Small intestine (tissue), 7 donors: ENCODE measurements at regions not wholly inside any gene's neighbourhood (a gene's known extent, or its start where the extent isn't known, plus 50 kb on each side); places are given as distances from the start of the nearest gene placed in this dataset.

ENCODE experiments used
- DNase-seq, 2 donors: peaks; one replicate each; pipeline versions ENCODE4 v3.0.0 to v3.0.0-alpha.2; 2013
- FAIRE-seq: peaks from 2 replicates; lab custom pipeline; 2012; peaks lifted over from hg19 to GRCh38; lab: Jason Lieb, UNC
- H3K27ac ChIP-seq, 3 donors: one replicate each; pipeline ENCODE4 v1.5.1; 2013; ENCODE audit warnings: low read length in 2 of 3, mild to moderate bottlenecking in 2 of 3, control low read depth in 1 of 3, inconsistent platforms in 1 of 3, low read depth in 1 of 3, moderate library complexity in 1 of 3
- H3K27me3 ChIP-seq, 3 donors: one replicate each; pipeline ENCODE4 v1.6.1; 2013; ENCODE audit warnings: low read length in 3 of 3, inconsistent platforms in 1 of 3; ENCODE audit not compliant: control insufficient read depth in 3 of 3, insufficient read depth in 3 of 3
- H3K36me3 ChIP-seq, 3 donors: one replicate each; pipeline ENCODE4 v1.6.1; 2013; ENCODE audit warnings: low read length in 3 of 3, inconsistent platforms in 1 of 3, low read depth in 1 of 3, mild to moderate bottlenecking in 1 of 3, moderate library complexity in 1 of 3; ENCODE audit not compliant: control insufficient read depth in 3 of 3, insufficient read depth in 2 of 3
- H3K4me1 ChIP-seq, 3 donors: one replicate each; pipeline ENCODE4 v1.6.1; 2013; ENCODE audit warnings: low read length in 2 of 3, inconsistent platforms in 1 of 3, low read depth in 1 of 3, mild to moderate bottlenecking in 1 of 3, moderate library complexity in 1 of 3; ENCODE audit not compliant: control insufficient read depth in 3 of 3, insufficient read depth in 2 of 3
- H3K4me3 ChIP-seq, 3 donors: one replicate each; pipeline ENCODE4 v1.5.1; 2013; ENCODE audit warnings: low read length in 3 of 3, control low read depth in 1 of 3, inconsistent platforms in 1 of 3, low read depth in 1 of 3, mild to moderate bottlenecking in 1 of 3, moderate library complexity in 1 of 3
- H3K9me3 ChIP-seq, 2 donors: one replicate each; pipeline ENCODE4 v1.6.1; 2013; ENCODE audit warnings: low read depth in 1 of 2, low read length in 1 of 2; ENCODE audit not compliant: control insufficient read depth in 2 of 2, insufficient read depth in 1 of 2
- whole genome bisulfite sequencing, 3 donors: extraction: QIAGEN DNeasy Blood & Tissue Kit; methylation state at CpG; one replicate each; pipeline ENCODE4 v1.1.7; 2013; 5-methylcytosine and 5-hydroxymethylcytosine counted together
- donor health status: healthy with polysubstance abuse.
- donor health status: control.
- donor health status: control.
- donor health status: Bipolar disorder and iron deficiency.
- donor health status: healthy.

GRCh38 chr20:56716806-56717205, 87.7 kb downstream of the TFAP2C start:
- FAIRE-seq (no peak), DNase-seq (no peak)
- no peak overlapping the region for H3K4me3 ChIP-seq
- H3K27ac ChIP-seq, result no peak overlapping the region
- WGBS, 3 donors, result 73 to 85% (median 79%) methylated on average over 11 of the region's 11 CpGs
- H3K36me3 ChIP-seq, result no peaks in the 10 kb centered on the region
- no peaks in the 10 kb centered on the region for H3K9me3 ChIP-seq
- H3K4me1 ChIP-seq, result no peaks in the 10 kb centered on the region
- no peaks in the 10 kb centered on the region for H3K27me3 ChIP-seq

- DNase-seq, result no peak
- Histone ChIP-seq H3K36me3 (no peaks in the 10 kb centered on the region), H3K27ac (no peak overlapping the region), H3K4me1 (no peaks in the 10 kb centered on the region), H3K27me3 (no peaks in the 10 kb centered on the region), H3K9me3 (no peaks in the 10 kb centered on the region), H3K4me3 (no peak overlapping the region)
- 75 to 88% (median 82%) methylated on average over 2 of the region's 2 CpGs for WGBS, 3 donors
- FAIRE-seq, result no peak
These were observed 89.7 kb downstream of the TFAP2C start for GRCh38 chr20:56718816-56719215.

- H3K4me3 ChIP-seq, result no peak overlapping the region
- H3K27ac ChIP-seq, result no peak overlapping the region
- no peaks in the 10 kb centered on the region for H3K36me3 ChIP-seq
- DNase-seq (no peak), FAIRE-seq (no peak)
- H3K4me1 ChIP-seq, result no peaks in the 10 kb centered on the region
- H3K9me3 ChIP-seq, result no peaks in the 10 kb centered on the region
- H3K27me3 ChIP-seq, result no peaks in the 10 kb centered on the region
- 79 to 86% (median 83%) methylated on average over 7 of the region's 7 CpGs for WGBS, 3 donors
These were observed 91.6 kb downstream of the TFAP2C start for GRCh38 chr20:56720620-56721213.

GRCh38 chr20:56722042-56722441, 92.9 kb downstream of the TFAP2C start:
- Histone ChIP-seq H3K27me3 (no peaks in the 10 kb centered on the region), H3K4me3 (no peak overlapping the region), H3K27ac (no peak overlapping the region), H3K9me3 (no peaks in the 10 kb centered on the region), H3K4me1 (no peaks in the 10 kb centered on the region), H3K36me3 (no peaks in the 10 kb centered on the region)
- FAIRE-seq (no peak), DNase-seq (no peak)
- WGBS, 3 donors, result 44 to 54% (median 49%) methylated on average over 10 of the region's 10 CpGs

GRCh38 chr20:56723331-56723730, 94.2 kb downstream of the TFAP2C start:
- FAIRE-seq, result no peak
- 88 to 89% (median 89%) methylated on average over 6 of the region's 6 CpGs for WGBS, 3 donors
- no peak overlapping the region for H3K27ac ChIP-seq

GRCh38 chr20:56724241-56724757, 95.2 kb downstream of the TFAP2C start:
- Histone ChIP-seq H3K36me3 (no peaks in the 10 kb centered on the region), H3K27me3 (no peaks in the 10 kb centered on the region), H3K27ac (no peak overlapping the region), H3K9me3 (no peaks in the 10 kb centered on the region), H3K4me3 (no peak overlapping the region), H3K4me1 (no peaks in the 10 kb centered on the region)
- WGBS, 3 donors, result 50 to 57% (median 50%) methylated on average over 5 of the region's 5 CpGs
- FAIRE-seq, result no peak
- DNase-seq, result no peak

More at GRCh38 chr20:56723331-56723730, 94.2 kb downstream of the TFAP2C start:
- Histone ChIP-seq H3K4me3 (no peak overlapping the region), H3K27me3 (no peaks in the 10 kb centered on the region), H3K9me3 (no peaks in the 10 kb centered on the region), H3K36me3 (no peaks in the 10 kb centered on the region), H3K4me1 (no peaks in the 10 kb centered on the region)
- no peak for DNase-seq

GRCh38 chr20:56730003-56730402, 100.9 kb downstream of the TFAP2C start:
- no peak overlapping the region for H3K4me3 ChIP-seq
- DNase-seq (no peak), FAIRE-seq (no peak)
- H3K27ac ChIP-seq, result no peak overlapping the region
- H3K27me3 ChIP-seq, result peaks cover 0 to 2% (median 0%) of the 10 kb centered on the region in 3 donors
- WGBS, 3 donors, result 78 to 90% (median 89%) methylated on average over 8 of the region's 8 CpGs
- no peaks in the 10 kb centered on the region for H3K4me1 ChIP-seq
- no peaks in the 10 kb centered on the region for H3K9me3 ChIP-seq
- no peaks in the 10 kb centered on the region for H3K36me3 ChIP-seq

- no peak for FAIRE-seq
- no peaks in the 10 kb centered on the region for H3K36me3 ChIP-seq
- 62 to 66% (median 62%) methylated on average over 7 of the region's 7 CpGs for WGBS, 3 donors
These were observed 101.9 kb downstream of the TFAP2C start for GRCh38 chr20:56730996-56731395.

GRCh38 chr20:56731476-56731875, 102.4 kb downstream of the TFAP2C start:
- peaks cover 0 to 5% (median 2%) of the 10 kb centered on the region in 3 donors for H3K27me3 ChIP-seq
- H3K4me3 ChIP-seq, result no peak overlapping the region
- H3K27ac ChIP-seq, result no peak overlapping the region
- DNase-seq (no peak), FAIRE-seq (no peak)
- 34 to 71% (median 53%) methylated on average over 4 of the region's 4 CpGs for WGBS, 3 donors
- H3K4me1 ChIP-seq, result no peaks in the 10 kb centered on the region
- no peaks in the 10 kb centered on the region for H3K36me3 ChIP-seq
- no peaks in the 10 kb centered on the region for H3K9me3 ChIP-seq

More at GRCh38 chr20:56730996-56731395, 101.9 kb downstream of the TFAP2C start:
- no peaks in the 10 kb centered on the region for H3K9me3 ChIP-seq
- no peak for DNase-seq
- no peak overlapping the region for H3K27ac ChIP-seq
- H3K27me3 ChIP-seq, result peaks cover 0 to 5% (median 2%) of the 10 kb centered on the region in 3 donors
- H3K4me3 ChIP-seq, result no peak overlapping the region
- no peaks in the 10 kb centered on the region for H3K4me1 ChIP-seq
